ENCODE measurements at regions not wholly inside any gene's neighbourhood (a gene's known extent, or its start where the extent isn't known, plus 50 kb on each side); places are given as distances from the start of the nearest gene placed in this dataset.

- no peak for DNase-seq (ENCODE audit: extremely low spot score)
- Histone ChIP-seq H3K4me1 (peaks cover 0 to 20% (median 16%) of the 10 kb centered on the region in 4 donors), H3K9me3 (no peaks in the 10 kb centered on the region), H3K4me3 (no peak overlapping the region), H3K27ac (replicated peaks in 1 of 4) (no peak overlapping the region), H3K27me3 (no peaks in the 10 kb centered on the region), H3K36me3 (no peaks in the 10 kb centered on the region)
- no peak for TF ChIP-seq POLR2AphosphoS5 (IDR thresholded peaks at IDR 0.05)
- no peak for TF ChIP-seq POLR2A (IDR thresholded peaks at IDR 0.05; ENCODE audit: low read depth)
- TF ChIP-seq CTCF (IDR thresholded peaks at IDR 0.05), result no peak
- no peak for TF ChIP-seq EP300 (IDR thresholded peaks at IDR 0.05)
- WGBS, result 94% methylated on average over 3 of the region's 3 CpGs
- intact Hi-C loops (cut with DNase I), result no loop called here
These were observed 133.8 kb upstream of the MEF2C start for GRCh38 chr5:89016741-89017303.

GRCh38 chr5:89015409-89015808 lies 132.4 kb upstream of the MEF2C start:
- no peaks in the 10 kb centered on the region for H3K36me3 ChIP-seq
- peaks cover 0 to 20% (median 16%) of the 10 kb centered on the region in 4 donors for H3K4me1 ChIP-seq
- TF ChIP-seq POLR2A (IDR thresholded peaks at IDR 0.05; ENCODE audit: low read depth), result no peak
- TF ChIP-seq EP300 (IDR thresholded peaks at IDR 0.05), result no peak
- no peak for TF ChIP-seq POLR2AphosphoS5 (IDR thresholded peaks at IDR 0.05)
- TF ChIP-seq CTCF (IDR thresholded peaks at IDR 0.05), result no peak
- no peak overlapping the region for H3K4me3 ChIP-seq
- no peak overlapping the region for H3K27ac ChIP-seq (replicated peaks in 1 of 4)
- no peak for DNase-seq (ENCODE audit: extremely low spot score)
- intact Hi-C loops (cut with DNase I), result no loop called here
- H3K27me3 ChIP-seq, result no peaks in the 10 kb centered on the region
- no peaks in the 10 kb centered on the region for H3K9me3 ChIP-seq
- 9% methylated on average over 1 of the region's 1 CpG for WGBS

GRCh38 chr5:89011778-89012711 lies 129.1 kb upstream of the MEF2C start:
- no peak overlapping the region for H3K27ac ChIP-seq (replicated peaks in 1 of 4)
- H3K27me3 ChIP-seq, result no peaks in the 10 kb centered on the region
- intact Hi-C loops (cut with DNase I), result no loop called here
- no peak for DNase-seq (ENCODE audit: extremely low spot score)
- TF ChIP-seq CTCF (IDR thresholded peaks at IDR 0.05) (no peak), POLR2AphosphoS5 (IDR thresholded peaks at IDR 0.05) (no peak), EP300 (IDR thresholded peaks at IDR 0.05) (no peak), POLR2A (IDR thresholded peaks at IDR 0.05; ENCODE audit: low read depth) (no peak)
- H3K36me3 ChIP-seq, result no peaks in the 10 kb centered on the region
- H3K4me1 ChIP-seq, result peaks cover 0 to 20% (median 16%) of the 10 kb centered on the region in 4 donors
- no peaks in the 10 kb centered on the region for H3K9me3 ChIP-seq
- H3K4me3 ChIP-seq, result no peak overlapping the region
- 81% methylated on average over 6 of the region's 6 CpGs for WGBS

GRCh38 chr5:89010512-89010911 lies 127.5 kb upstream of the MEF2C start:
- TF ChIP-seq CTCF (IDR thresholded peaks at IDR 0.05) (no peak), POLR2AphosphoS5 (IDR thresholded peaks at IDR 0.05) (no peak), POLR2A (IDR thresholded peaks at IDR 0.05; ENCODE audit: low read depth) (no peak), EP300 (IDR thresholded peaks at IDR 0.05) (no peak)
- no peaks in the 10 kb centered on the region for H3K36me3 ChIP-seq
- no peaks in the 10 kb centered on the region for H3K27me3 ChIP-seq
- 90% methylated on average over 2 of the region's 2 CpGs for WGBS
- intact Hi-C loops (cut with DNase I), result no loop called here
- H3K4me1 ChIP-seq, result peaks cover 0 to 7% (median 4%) of the 10 kb centered on the region in 4 donors
- H3K9me3 ChIP-seq, result no peaks in the 10 kb centered on the region
- no peak for DNase-seq (ENCODE audit: extremely low spot score)
- no peak overlapping the region for H3K4me3 ChIP-seq
- no peak overlapping the region for H3K27ac ChIP-seq (replicated peaks in 1 of 4)

Measured in esophagus muscularis mucosa (tissue), 4 donors.